NCI-H2107 treated with DMSO at 0.1 percent for 48 hours (cell line): ENCODE measurements at regions not wholly inside any gene's neighbourhood (a gene's known extent, or its start where the extent isn't known, plus 50 kb on each side); places are given as distances from the start of the nearest gene placed in this dataset.

Experiments
- DNase-seq: peaks from one replicate; lab custom pipeline; 2025; ENCODE audit not compliant: unreplicated experiment; lab: John Stamatoyannopoulos, UW

GRCh38 chr14:100658181-100658886 is 68.4 kb upstream of the DLK1 start:
- peak; percentile 26 for DNase-seq

DNA sequence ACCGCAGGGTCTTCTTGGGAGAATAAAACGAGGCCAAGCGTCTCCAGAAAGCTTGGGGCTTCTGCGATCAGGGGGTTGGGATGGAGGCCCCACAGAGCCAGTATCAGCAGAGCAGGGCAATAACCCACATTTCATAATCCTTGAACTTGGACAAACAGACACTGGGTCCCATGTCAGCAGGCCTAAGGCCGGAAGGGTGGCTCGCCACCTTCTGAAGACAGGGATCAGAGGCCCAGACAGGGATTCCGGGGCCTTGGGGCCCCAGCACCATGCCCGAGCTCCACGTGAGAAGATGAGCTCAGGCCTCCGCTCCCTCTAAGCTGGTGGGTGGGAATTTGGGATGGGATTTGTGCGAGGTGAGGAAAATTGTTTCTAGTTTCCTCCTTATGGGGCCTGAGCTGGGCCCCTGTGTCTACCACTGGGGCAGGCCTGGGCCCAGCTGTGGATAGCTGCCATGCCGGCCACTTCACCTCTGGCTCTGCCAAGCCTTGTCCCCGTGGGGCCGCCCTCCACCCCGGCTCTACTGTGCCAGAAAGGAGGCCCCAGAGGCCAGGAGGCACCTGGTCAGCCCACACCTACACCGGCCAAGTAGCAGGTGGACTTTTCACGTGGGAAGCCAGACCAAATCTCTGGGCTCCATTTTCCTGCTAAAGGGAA is 67.2 kb upstream of the DLK1 start:
- DNase-seq = no peak

DNA sequence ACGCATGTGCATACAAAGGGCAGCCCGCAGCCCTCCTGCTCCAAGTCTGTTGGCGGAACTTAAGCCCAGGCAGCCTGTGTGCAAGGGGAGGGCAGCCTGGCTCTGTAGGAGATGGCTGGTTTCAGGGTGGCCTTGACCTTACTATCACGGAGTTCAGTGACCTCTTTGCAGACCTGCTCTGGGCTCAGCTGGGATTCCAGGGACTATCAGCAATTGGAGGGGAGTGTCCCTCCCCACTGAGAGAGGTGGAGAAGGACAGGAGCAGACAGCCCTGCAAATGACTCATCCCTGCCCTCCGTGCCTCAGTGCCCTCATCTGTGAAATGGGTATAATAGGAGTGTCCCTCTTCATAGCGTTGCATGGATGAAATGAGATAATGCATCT is 66.2 kb upstream of the DLK1 start:
- no peak for DNase-seq

GRCh38 chr14:100660882-100661635 is 65.6 kb upstream of the DLK1 start:
- DNase-seq = no peak

DNA sequence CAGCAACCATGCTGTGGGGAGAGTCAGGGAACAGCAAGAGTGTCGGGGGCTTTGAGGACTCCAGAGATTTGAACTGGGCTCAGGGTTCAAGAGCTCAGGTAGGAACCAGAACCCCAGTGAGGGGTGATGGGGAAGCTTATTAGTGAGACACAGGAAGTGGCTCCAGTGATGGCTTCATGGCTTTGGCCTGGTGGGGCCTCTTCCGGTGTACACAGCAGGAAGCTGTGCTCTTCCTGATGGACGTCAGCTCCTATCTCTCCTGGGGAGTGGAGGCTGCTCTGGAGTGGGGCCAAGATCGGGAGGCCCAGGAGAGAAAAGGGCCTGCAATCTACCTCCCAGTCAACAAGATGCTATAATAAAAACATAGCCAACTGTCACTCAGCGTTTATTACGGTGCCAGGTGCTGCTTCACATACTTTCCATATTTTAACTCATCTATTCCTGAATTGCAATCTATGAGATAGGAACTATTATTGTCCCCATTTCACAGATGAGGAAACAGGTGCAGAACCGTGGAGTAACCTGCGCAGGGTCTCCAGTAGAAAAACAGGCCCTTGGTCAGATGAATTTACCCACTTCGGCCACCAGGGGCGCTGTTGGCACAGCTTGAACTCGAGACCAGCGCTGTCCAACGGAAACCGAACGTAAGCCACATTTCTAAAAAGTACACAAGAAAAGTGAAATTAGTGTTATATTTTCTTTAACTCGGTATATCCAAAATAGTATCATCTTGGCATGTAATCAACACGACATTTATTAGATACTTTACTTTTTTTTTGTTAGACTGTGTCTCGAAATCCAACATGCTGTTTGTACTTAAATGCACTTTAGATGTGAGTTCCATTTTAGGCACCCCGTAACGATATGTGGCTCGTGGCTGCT is 63.6 kb upstream of the DLK1 start:
- DNase-seq = no peak

GRCh38 chr14:100663761-100664052 is 63.0 kb upstream of the DLK1 start:
- DNase-seq = no peak

- no peak for DNase-seq
Measured at GRCh38 chr14:100664231-100664630, 62.5 kb upstream of the DLK1 start.

- no peak for DNase-seq
Measured at GRCh38 chr14:100664841-100665510, 61.7 kb upstream of the DLK1 start.

GRCh38 chr14:100665511-100666032 is 61.1 kb upstream of the DLK1 start:
- DNase-seq = no peak

- no peak for DNase-seq
Measured at GRCh38 chr14:100666403-100666802, 60.3 kb upstream of the DLK1 start.

DNA sequence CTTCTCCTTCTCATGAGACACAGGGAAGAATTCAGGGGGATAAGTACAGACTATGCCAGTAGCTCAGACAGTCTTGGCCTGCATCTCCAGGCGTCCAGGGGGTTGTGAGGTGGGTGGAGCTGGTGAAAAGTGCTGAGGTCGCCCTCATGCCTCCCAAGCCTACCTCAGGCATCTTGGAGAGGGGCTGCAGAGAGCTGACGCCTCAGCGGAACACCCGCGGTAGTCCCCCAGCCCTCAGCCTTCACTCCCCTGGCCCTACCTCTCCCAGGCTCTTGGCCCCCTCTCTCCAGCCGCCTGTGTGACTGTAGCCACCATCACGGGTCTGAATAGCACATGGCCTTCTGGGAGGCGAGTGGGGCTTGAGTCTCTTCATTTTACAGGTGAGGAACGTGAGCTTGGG is 59.8 kb upstream of the DLK1 start:
- DNase-seq = no peak

- DNase-seq = no peak
Measured at GRCh38 chr14:100667656-100668055, 59.0 kb upstream of the DLK1 start.

DNA sequence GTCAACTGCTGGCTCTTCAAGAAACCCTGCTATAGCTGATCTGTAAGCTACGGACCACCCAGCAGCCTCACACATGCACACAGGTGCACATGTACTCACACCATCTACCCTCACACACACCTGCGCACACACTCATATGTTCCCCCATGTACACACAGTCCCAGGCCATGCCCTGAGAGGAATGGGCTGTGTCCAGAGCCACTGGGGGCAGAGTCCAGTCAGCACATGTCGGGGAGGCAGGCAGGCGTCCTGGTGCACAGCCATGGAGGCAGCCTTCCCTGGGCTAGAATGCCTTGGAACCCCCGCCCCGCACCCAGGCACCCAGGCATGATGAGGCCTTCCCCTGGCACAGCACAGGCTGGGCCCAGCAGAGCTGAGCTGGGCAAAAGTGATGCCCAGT is 58.3 kb upstream of the DLK1 start:
- DNase-seq = no peak

DNA sequence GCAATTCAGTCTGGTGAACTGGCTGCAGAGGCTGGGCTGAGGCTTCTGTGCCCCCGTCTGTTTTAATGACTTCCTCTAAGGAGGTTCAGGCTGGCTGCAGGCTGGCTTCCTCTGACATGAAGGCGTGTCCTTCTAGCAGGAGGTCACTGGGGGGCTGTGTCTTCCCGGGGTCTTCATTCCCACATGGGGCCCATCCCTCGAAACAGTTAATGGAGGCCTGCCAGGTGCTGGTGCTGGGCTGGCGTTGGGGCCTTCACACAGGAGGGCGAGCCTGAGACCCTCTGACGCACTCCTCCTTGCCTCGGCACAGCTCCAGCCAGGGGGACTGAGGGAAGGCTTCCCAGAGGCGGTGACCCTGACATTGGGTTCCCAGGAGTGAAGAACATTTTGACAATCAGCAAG is 57.7 kb upstream of the DLK1 start:
- no peak for DNase-seq

GRCh38 chr14:100669468-100669867 is 57.2 kb upstream of the DLK1 start:
- no peak for DNase-seq

GRCh38 chr14:100670017-100670752 is 56.5 kb upstream of the DLK1 start:
- DNase-seq = peak; percentile 71

GRCh38 chr14:100670753-100671049 is 56.0 kb upstream of the DLK1 start:
- peak; percentile 71 for DNase-seq

DNA sequence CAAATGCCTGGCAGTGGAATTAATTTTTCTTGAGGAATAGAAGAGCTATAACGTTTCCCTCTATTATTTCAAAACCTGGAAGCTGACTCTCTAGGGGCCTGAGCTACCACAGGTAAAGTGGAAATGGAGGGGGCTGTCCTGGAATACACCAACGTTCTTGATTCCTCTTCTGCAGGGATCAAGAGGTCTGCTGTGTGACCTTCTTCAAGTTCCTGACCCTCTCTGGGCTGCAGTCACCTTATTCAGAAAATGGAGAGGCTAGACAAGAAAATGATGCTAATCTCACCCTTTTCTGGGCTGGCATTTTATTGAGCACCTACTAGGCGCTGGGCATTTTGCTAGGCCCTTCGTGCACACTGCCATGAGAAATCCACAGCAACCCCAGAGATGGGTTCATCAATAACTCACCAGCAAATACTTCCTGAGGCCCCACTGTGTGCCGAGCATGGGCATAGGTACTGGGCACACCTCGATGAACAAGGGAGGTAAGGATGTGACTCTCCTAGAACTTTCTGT is 55.2 kb upstream of the DLK1 start:
- DNase-seq = no peak

DNA sequence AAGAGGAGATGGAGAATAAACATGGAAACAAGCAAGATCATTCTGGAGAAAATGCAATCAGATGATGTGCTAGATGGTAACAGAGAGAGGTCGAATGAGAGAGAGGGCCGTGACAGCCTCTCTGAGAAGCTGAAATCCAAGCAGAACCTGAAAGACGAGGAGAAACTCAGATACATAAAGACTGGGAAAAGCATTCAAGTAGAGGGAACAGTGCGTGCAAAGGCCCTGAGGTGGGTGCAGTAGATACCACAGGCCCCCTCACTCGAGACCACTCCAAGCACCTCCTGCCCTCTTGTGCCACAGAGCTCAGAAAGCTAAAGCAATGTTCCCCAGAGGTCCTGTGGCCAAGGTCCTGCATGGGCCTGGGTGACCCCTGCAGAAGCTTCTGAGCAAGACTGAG is 54.8 kb upstream of the DLK1 start:
- DNase-seq = no peak
